ACC112 (cell line): ENCODE measurements at regions not wholly inside any gene's neighbourhood (a gene's known extent, or its start where the extent isn't known, plus 50 kb on each side); places are given as distances from the start of the nearest gene placed in this dataset.

Experiments used
- H2AFZ ChIP-seq: fragments of 200-600 bp; sonication (generic); one replicate; pipeline ENCODE4 v1.6.0; 2017; ENCODE audit warnings: antibody characterized with exemption, low read length; ENCODE audit not compliant: unreplicated experiment
- H3K27ac ChIP-seq: fragments of 200-600 bp; sonication (generic); 2 replicates; pipeline ENCODE4 v1.5.1; 2014; ENCODE audit warnings: low read depth, mild to moderate bottlenecking, antibody characterized with exemption, low read length, moderate library complexity
- H3K27me3 ChIP-seq: fragments of 200-600 bp; sonication (generic); 2 replicates; pipeline ENCODE4 v1.6.1; 2014; ENCODE audit warnings: mild to moderate bottlenecking, antibody characterized with exemption, low read length, moderate library complexity, mixed read lengths; ENCODE audit not compliant: insufficient read depth
- H3K36me3 ChIP-seq: fragments of 200-600 bp; sonication (generic); 2 replicates; pipeline ENCODE4 v1.6.1; 2016; ENCODE audit warnings: mild to moderate bottlenecking, antibody characterized with exemption, low read length, moderate library complexity, mixed read lengths; ENCODE audit not compliant: insufficient read depth
- H3K4me1 ChIP-seq: fragments of 200-600 bp; sonication (generic); one replicate; pipeline ENCODE4 v1.6.1; 2016; ENCODE audit warnings: low read length, mixed read lengths; ENCODE audit not compliant: insufficient read depth, unreplicated experiment, control insufficient read depth
- H3K4me3 ChIP-seq: fragments of 200-600 bp; sonication (generic); 2 replicates; pipeline ENCODE4 v1.5.1; 2014; ENCODE audit warnings: mild to moderate bottlenecking, low read depth, low read length
- H3K79me2 ChIP-seq: fragments of 200-600 bp; sonication (generic); one replicate; pipeline ENCODE4 v1.6.0; 2016; ENCODE audit warnings: low read length; ENCODE audit not compliant: control insufficient read depth, unreplicated experiment, insufficient read depth

DNA sequence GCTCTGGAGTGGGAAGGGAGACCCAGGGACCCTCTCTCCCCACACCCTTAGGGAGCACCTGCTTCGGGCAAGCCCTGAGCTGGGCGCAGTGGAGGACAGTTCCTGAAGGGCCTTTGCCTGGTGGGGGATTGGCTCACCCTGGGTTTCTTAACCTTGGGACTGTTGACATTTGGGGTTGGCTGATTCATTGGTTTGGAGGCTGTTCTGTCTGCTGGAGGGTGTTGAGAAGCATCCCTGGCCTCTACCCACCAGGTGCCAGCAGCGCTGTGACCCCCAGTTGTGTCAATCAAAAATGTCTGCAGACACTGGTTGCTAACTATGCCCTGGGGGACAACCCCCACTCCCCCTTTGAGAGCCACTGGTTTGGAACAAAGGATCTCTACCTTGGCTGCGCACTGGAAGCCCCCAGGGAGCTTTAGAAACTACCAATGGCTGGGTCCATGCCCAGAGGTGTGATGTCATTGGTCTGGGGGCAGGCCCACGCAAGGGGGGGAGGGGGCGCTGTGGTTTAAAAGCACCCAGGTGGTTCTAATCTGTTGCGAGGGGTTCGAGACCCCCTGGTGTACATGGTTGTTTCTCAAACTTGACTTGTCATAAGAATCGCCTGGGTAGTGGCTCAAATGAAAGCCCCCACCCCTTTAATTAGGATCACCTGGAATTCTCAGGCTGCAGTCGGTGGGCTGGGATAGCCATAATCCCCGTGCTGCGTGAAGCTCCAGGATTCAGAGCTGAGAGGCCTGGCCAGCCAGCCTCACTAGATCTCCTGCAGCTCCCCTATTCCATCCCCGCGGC, 151.9 kb upstream of the GSE1 start:
- no peak overlapping the region for H2AFZ ChIP-seq
- peaks cover 30% of the 10 kb centered on the region for H3K4me1 ChIP-seq
- no peaks in the 10 kb centered on the region for H3K79me2 ChIP-seq
- peak overlapping the region; percentile 60 for H3K4me3 ChIP-seq
- H3K27ac ChIP-seq = no peak overlapping the region
- no peaks in the 10 kb centered on the region for H3K36me3 ChIP-seq
- 0 out of 2 replicates have a peak, but pooled peaks cover 3% of the 10 kb centered on the region for H3K27me3 ChIP-seq

DNA sequence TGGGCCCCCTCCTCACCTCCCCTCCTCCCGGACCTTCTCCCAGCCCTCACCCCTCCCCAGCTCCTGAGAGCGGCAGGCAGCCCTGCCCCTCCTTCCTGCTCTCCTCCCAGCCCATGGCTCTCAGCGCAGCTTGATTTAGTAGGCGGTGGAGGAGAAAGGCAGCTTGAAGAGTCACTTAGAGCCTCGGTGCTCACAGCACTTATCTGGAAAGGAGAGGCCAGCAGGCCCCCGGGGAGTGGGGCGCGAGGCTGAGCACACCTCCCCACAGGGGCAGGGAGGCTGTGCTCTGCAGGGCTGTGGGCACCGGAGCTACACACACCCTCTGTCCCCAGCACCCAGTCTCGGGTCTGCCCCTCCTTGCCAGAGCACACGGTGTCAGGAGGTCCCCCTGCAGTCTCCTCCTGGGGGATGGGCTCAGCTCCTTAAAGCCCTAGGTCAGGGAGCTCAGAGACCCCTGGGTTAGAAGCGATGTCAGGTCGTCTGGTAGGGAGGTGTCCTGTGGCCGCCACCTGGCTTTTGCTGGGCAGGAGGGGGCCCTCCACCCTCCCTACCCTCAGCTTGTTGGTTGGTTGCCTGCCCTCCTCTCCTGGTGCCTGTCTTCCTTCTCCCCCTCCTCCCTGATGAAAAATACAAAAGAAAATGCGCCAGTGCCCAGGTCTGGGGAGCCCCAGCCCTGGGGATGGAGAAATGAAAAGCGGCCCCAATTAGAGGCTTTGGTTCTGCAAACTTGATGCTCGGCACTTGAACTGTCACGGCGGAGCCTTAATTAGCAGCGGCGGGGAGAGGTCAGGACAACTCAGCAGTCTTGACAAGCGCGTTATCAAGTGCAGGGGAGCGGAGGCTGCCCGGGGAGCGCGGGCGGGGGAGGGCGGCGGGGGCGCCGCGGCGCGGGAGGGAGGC, 151.1 kb upstream of the GSE1 start:
- H3K79me2 ChIP-seq = no peaks in the 10 kb centered on the region
- H3K27ac ChIP-seq = no peak overlapping the region
- H3K27me3 ChIP-seq = 0 out of 2 replicates have a peak, but pooled peaks cover 3% of the 10 kb centered on the region
- H3K4me3 ChIP-seq = peak overlapping the region; percentile 60
- H2AFZ ChIP-seq = no peak overlapping the region
- no peaks in the 10 kb centered on the region for H3K36me3 ChIP-seq
- peaks cover 32% of the 10 kb centered on the region for H3K4me1 ChIP-seq

DNA sequence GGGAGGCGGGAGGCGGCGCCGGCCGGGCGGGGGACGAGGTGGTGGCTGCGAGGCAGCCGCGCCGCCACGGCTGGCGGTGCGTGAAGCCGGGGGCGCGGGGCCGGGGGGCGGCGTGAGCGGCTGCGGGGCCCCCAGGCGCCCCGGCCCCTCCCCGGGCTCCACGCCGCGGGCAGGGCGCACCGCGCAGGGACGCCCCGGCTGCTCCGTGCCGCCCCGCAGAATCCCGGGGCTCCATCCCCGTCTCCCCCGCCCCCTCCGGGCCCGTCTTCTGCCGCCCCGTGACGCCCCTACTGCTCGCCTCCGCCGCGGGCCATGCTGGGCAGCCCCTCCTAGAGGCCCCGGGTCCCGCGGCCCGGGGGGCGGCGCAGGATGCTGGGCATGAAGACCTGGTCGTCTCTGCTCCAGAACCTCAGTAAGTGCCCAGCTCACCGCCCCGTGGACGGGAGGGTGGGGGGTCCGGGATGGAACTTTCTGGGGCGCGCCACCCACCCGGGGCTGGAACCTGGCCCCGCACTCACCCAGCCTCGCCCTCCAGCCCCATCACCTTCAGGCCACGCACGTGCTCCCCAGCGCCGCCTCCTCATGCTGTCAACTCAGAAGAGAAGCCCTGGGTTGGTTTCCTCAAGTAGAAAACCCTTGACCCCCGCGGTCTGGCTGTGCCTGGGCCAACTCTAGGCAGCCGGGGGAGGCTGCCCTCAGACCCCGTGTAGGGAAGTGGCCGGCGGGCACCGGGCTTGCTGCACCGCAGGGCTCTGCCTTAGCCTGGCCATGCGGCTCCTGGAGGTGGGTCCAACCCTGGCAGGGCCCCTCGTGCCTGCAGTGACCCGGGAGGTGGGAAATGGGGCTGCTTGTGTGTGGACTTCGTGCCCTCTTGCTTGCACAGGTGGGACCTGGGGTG, 150.2 kb upstream of the GSE1 start:
- Histone ChIP-seq H3K4me3 (peak overlapping the region; percentile 52; the same call in 1 of the 2 replicates), H3K27me3 (0 out of 2 replicates have a peak, but pooled peaks cover 3% of the 10 kb centered on the region), H3K27ac (no peak overlapping the region), H3K36me3 (no peaks in the 10 kb centered on the region), H2AFZ (no peak overlapping the region), H3K79me2 (no peaks in the 10 kb centered on the region), H3K4me1 (peaks cover 32% of the 10 kb centered on the region)

DNA sequence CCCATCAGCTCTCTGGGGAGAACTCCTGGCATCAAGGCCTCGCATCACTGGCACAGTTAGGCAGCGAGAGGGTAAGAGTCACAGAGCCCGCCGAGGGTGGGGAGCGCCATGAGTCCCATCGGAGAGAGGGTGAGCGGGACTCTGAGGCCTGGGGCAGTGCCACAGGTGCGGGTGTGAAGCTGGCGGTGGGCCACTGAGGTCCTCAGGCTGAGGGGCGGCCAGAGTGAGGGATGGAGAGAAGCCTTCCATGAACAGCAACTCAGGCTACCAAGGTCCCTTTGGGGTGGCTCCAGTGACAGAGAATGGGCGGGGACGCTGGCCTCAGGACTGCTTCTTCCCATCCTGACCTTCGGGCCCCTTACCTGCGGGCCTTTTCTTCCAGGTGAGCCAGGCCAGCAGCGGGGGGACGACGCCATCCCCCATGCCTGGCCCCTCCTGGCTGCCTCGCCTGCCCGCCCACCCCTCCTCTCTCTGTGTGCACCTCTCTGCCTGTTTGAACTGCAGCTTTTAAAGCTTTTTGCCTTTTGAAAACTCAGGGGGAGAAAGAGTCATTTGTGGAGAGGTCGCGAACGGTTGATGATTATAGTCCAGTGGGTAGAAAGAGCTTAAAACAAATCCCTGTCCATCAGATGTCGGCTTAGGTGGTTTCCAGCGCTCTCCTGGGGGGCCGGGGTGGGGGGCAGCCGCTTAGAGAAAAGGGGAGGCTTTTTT, 149.3 kb upstream of the GSE1 start:
- H3K4me3 ChIP-seq = no peak overlapping the region
- peaks cover 32% of the 10 kb centered on the region for H3K4me1 ChIP-seq
- H3K79me2 ChIP-seq = no peaks in the 10 kb centered on the region
- no peak overlapping the region for H3K27ac ChIP-seq
- no peaks in the 10 kb centered on the region for H3K36me3 ChIP-seq
- H3K27me3 ChIP-seq = 0 out of 2 replicates have a peak, but pooled peaks cover 3% of the 10 kb centered on the region
- no peak overlapping the region for H2AFZ ChIP-seq

DNA sequence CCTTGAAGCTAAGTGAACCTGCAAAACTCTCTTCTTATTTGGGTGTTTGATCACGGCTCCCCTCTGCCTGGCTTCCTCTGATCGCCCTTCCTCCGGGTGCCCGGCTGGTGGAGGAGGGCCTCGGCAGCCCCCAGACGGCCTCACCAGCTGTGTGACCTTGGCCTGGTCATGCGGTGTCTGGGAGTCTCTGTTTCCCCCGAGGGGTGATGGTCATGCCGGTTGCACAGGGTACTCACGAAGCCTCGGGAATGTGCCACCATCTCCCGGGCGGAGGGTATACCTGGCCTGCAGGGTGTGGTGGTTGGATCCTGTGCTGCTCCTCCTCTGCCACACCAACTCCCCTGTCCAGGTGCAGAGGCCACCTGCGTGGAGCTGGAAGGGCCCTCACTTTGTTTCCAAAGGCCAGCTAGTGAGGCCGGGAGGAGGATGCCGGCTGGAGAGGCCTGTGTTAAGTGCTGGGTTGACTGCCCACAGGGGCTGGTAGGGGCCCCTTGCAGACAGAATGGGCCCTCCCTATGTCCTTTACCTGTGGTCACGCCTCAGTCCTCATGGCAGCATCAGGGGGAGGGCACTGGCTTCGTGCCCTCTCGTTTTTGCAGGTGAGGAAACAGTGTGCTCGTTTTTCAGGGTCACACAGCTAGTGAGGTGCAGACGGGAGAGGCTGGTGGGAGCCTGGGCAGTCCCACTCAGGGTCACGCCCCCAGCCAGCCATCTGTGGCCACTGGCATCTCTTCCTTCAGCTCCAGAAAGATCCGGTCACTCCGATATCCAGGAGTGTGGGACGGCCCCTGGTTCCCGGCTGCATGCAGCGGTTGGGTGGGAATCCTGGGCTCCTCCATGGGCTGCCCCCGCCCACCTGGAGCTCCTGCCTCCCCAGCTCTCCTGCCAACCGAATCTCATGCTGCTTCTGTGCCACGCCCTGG, 148.5 kb upstream of the GSE1 start:
- H2AFZ ChIP-seq = no peak overlapping the region
- H3K79me2 ChIP-seq = no peaks in the 10 kb centered on the region
- H3K4me3 ChIP-seq = no peak overlapping the region
- peaks cover 32% of the 10 kb centered on the region for H3K4me1 ChIP-seq
- no peak overlapping the region for H3K27ac ChIP-seq
- H3K36me3 ChIP-seq = no peaks in the 10 kb centered on the region
- H3K27me3 ChIP-seq = 0 out of 2 replicates have a peak, but pooled peaks cover 3% of the 10 kb centered on the region

DNA sequence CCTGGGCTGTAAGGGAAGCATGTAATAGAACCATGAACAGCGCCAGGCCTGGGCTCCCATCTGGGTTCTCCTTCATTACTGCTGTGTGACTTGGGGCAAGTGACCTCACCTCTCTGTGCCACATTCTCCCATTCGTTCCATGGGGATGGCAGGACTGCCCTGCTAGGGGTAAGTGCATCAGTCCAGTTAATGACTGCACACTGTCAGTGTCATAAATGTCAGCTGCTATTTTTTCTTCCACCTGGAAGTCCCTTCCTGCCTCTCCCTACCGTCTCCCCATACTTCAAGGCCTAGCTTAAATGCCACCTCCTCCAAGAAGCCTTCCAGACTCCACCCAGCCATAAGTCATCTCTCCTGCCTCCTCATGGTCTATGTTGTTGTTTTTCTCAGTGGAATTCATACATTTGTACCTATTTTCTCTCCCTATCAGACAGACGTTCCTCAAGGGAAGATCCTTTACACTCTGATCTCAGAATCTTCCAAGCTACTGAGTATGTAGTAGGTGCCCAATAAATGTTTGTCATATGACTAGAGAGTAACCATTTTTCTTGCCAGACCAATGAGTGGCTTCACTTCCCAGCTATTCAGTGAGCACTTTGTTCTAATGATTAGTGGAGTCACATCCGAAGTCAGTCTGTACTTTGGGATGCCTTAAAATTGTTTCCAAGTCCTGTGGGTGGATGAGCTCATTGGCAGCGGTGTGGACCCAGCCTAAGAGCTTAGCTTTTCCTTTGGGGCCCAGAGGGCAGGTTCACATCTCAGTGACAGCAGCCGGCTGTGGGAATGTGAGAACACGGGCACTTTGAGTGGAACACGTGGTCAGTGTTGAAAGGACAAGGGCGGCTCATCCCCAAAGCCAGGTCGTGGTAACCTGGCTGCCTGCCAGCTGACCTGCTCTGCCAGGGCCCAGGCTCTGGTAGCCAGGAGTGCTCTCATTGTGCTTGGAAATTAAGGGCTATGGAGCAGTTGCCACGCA, 147.5 kb upstream of the GSE1 start:
- H2AFZ ChIP-seq = no peak overlapping the region
- H3K79me2 ChIP-seq = no peaks in the 10 kb centered on the region
- 0 out of 2 replicates have a peak, but pooled peaks cover 3% of the 10 kb centered on the region for H3K27me3 ChIP-seq
- H3K27ac ChIP-seq = 0 out of 2 replicates have a peak overlapping the region, but pooled peaks have one; percentile 27
- peaks cover 30% of the 10 kb centered on the region for H3K4me1 ChIP-seq
- H3K4me3 ChIP-seq = no peak overlapping the region
- H3K36me3 ChIP-seq = no peaks in the 10 kb centered on the region

DNA sequence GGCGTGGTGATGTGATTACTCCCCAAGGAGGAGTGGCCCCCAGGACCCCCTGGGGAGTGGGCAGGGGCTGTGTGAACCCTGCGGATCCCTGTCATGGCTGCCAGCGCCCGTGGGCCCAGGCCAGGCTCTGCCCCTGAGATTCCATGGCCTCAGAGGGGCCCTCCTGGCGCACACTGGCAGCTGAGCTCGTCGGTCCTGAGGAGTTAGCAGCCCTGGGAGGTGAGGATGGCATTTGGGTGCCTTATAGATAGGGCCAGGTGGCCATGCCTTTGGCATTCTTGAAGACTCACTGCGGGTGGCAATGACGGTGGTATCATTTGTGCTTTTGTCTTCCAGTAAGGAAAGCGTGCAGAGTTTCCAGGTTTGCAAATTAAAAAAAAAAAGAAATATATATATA, 146.8 kb upstream of the GSE1 start:
- H3K27me3 ChIP-seq = 0 out of 2 replicates have a peak, but pooled peaks cover 3% of the 10 kb centered on the region
- H2AFZ ChIP-seq = no peak overlapping the region
- no peaks in the 10 kb centered on the region for H3K79me2 ChIP-seq
- no peak overlapping the region for H3K27ac ChIP-seq
- peaks cover 23% of the 10 kb centered on the region for H3K4me1 ChIP-seq
- no peaks in the 10 kb centered on the region for H3K36me3 ChIP-seq
- no peak overlapping the region for H3K4me3 ChIP-seq

DNA sequence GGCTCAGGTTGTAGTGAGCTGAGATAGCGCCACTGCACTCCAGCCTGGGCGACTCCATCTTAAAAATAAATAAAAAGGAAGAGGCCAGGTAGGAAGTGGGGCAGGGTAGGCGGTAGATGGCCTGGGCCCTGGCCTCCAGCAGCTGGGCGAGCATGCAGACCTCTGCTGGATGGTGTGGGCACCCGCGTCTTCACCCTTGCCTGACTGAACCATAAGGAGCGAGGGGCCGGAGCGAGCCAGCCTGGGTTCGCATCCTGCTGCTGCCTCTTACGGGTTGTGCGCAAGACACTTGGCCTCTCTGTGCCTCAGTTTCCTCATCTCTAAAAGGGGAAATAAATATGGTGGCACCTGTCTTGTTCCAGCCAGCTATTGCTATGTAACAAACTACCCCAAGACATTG, 146.1 kb upstream of the GSE1 start:
- H3K4me3 ChIP-seq = no peak overlapping the region
- H3K27me3 ChIP-seq = 0 out of 2 replicates have a peak, but pooled peaks cover 3% of the 10 kb centered on the region
- peaks cover 16% of the 10 kb centered on the region for H3K4me1 ChIP-seq

More for the DNA sequence above, 146.1 kb upstream of the GSE1 start:
- H3K79me2 ChIP-seq = no peaks in the 10 kb centered on the region
- no peaks in the 10 kb centered on the region for H3K36me3 ChIP-seq
- H3K27ac ChIP-seq = no peak overlapping the region
- no peak overlapping the region for H2AFZ ChIP-seq
